GM13977 (cell line): ENCODE measurements at regions not wholly inside any gene's neighbourhood (a gene's known extent, or its start where the extent isn't known, plus 50 kb on each side); places are given as distances from the start of the nearest gene placed in this dataset.

Experiments used
- DNase-seq: peaks from one replicate; pipeline ENCODE4 v3.0.0; 2012; ENCODE audit warnings: low spot score
- in situ Hi-C: fragments of 300-500 bp; cut with MboI; formaldehyde crosslinking; loops from one replicate; pipeline ENCODE4 v1.12.0; 2022; ENCODE audit warnings: low sequenced_read_pairs, low pct_unique_long_range_greater_than_20kb, mixed read lengths, inconsistent platforms; ENCODE audit not compliant: unreplicated experiment
- TF ChIP-seq, protein P1 (sequence below): IDR thresholded peaks from 2 replicates; pipeline ENCODE4 v1.5.1; 2012; ENCODE audit warnings: mild to moderate bottlenecking, control low read depth; ENCODE audit not compliant: insufficient read depth; ENCODE audit errors: extremely low read depth, missing control alignments

DNA sequence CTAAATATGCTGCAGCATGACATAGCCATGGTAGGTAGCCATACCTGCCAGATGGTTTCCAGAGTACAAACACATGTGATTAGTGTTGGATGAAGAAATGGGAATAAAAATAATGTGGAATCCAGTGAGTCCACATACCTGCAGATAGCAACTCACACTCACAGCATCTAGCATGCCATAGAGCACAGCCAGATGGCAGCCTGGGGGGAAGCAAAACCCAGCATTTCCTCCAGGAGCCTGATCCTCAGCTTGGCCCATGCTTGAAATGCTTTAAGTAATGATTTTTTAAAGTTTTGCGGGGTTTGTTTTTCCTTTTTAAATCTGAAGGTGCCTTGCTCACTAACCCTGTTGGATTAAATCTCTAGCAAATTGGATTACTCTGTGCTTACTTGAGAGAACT is 535.1 kb downstream of the STK39 start:
- TF ChIP-seq, protein P1, sequence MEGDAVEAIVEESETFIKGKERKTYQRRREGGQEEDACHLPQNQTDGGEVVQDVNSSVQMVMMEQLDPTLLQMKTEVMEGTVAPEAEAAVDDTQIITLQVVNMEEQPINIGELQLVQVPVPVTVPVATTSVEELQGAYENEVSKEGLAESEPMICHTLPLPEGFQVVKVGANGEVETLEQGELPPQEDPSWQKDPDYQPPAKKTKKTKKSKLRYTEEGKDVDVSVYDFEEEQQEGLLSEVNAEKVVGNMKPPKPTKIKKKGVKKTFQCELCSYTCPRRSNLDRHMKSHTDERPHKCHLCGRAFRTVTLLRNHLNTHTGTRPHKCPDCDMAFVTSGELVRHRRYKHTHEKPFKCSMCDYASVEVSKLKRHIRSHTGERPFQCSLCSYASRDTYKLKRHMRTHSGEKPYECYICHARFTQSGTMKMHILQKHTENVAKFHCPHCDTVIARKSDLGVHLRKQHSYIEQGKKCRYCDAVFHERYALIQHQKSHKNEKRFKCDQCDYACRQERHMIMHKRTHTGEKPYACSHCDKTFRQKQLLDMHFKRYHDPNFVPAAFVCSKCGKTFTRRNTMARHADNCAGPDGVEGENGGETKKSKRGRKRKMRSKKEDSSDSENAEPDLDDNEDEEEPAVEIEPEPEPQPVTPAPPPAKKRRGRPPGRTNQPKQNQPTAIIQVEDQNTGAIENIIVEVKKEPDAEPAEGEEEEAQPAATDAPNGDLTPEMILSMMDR, result no peak
- in situ Hi-C loops, result no loop called here
- no peak for DNase-seq

GRCh38 chr2:167708998-167709397 is 538.4 kb downstream of the STK39 start:
- in situ Hi-C loops, result no loop called here
- TF ChIP-seq, protein P1, result no peak
- no peak for DNase-seq

GRCh38 chr2:167706800-167707199 is 540.6 kb downstream of the STK39 start:
- in situ Hi-C loops, result no loop called here
- TF ChIP-seq, protein P1, result no peak
- DNase-seq, result no peak

- in situ Hi-C loops, result no loop called here
- TF ChIP-seq, protein P1, result no peak
- no peak for DNase-seq
Measured at GRCh38 chr2:167703441-167703840, 544.0 kb downstream of the STK39 start.

DNA sequence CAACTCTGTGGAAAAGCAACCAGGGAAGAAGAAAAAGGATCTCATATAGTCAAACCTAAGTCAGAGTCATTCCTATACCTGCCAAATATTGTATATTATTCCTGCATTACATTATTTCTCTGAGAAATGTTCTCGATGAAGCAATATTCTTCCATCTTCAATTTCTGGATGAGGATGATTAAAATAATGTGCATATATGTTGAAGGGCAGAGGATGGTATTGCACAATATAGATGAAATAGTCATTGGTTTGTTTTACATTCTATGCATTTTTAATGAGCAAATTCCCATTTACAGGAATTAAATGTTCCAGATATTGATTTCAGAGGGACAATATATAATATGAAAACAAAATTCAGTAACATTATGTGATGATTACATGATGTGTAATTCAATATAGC is 545.2 kb downstream of the STK39 start:
- in situ Hi-C loops, result no loop called here
- DNase-seq, result no peak

DNA sequence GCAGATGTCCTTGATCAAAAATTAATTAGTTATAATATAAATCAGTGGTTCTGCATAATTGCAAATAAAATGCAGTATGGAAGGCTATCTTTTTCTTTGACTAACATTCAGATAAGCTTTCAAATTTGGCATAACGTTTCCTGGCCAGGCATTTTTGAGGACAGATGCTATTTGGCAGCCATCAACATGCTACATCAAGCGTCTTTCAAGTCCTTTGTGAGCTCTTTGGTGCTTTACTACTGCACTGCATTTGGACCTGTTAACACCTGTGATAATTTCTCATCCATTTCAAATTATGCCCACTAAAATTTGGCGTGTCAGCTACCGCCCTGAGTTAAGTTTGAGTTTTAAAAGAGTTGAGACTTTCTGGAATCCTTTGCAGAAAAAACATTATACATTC is 545.7 kb downstream of the STK39 start:
- TF ChIP-seq, protein P1, result no peak
- in situ Hi-C loops, result no loop called here
- DNase-seq, result no peak

More for the DNA sequence above, 545.2 kb downstream of the STK39 start:
- TF ChIP-seq, protein P1, result no peak

DNA sequence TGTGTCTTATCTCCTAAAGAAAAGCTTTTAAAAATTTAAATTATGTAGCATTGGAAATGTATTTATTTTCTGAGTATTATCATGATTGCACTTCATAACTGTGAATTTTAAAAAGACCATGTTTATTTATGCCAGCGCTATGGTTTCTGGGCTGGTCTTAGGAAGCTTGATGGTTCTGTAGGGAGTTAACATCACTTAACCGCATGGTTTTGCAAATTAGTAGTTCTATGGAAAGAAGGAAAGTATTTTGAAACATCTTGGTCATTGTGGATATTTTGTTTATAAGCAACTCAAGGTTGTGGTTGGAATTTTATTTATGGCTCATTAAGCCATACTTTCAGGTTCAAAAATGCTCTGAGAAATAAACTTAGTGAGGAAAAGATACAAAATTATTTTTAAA is 549.4 kb downstream of the STK39 start:
- in situ Hi-C loops, result no loop called here
- no peak for DNase-seq
- TF ChIP-seq, protein P1, result no peak
